GM18498 (cell line): ENCODE measurements at regions not wholly inside any gene's neighbourhood (a gene's known extent, or its start where the extent isn't known, plus 50 kb on each side); places are given as distances from the start of the nearest gene placed in this dataset.

ENCODE experiments used
- ATAC-seq: cut with Tn5 transposase; IDR thresholded peaks from one replicate; pipeline ENCODE4 v1.9.1; 2021; ENCODE audit warnings: mild to moderate bottlenecking, moderate library complexity; ENCODE audit not compliant: unreplicated experiment

DNA sequence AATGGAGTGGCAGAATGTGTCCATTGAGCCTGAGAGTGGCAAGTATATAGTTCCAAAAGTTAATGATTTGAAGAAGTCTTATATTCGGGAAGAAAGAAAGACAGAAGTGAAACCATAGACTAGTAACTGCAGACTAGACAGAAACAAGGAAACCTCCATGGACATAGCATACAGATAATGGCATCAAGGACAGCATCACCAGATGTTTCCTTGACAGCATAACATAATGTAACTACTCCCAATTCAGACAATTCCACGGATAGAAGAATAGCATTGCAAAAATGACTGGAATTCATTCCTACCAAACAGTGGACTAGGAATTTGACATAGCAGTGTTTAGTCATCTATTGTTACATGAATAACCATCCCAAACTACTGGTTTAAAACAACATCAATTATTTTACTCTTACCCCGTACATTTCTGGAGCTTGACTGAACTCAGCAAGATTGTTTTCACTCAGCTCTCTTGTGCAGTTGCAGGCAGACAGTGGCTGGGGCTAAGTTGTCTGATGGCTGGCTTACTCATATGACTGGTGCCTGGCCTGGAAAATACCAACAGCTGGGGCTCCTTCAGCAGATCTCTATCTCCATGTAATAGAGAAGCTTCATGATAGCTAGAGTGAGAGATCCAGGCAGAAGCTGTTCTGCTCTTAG is 109.7 kb upstream of the GADL1 start:
- ATAC-seq, result peak; percentile 72

GRCh38 chr3:31008994-31009393 is 114.5 kb upstream of the GADL1 start:
- no peak for ATAC-seq

DNA sequence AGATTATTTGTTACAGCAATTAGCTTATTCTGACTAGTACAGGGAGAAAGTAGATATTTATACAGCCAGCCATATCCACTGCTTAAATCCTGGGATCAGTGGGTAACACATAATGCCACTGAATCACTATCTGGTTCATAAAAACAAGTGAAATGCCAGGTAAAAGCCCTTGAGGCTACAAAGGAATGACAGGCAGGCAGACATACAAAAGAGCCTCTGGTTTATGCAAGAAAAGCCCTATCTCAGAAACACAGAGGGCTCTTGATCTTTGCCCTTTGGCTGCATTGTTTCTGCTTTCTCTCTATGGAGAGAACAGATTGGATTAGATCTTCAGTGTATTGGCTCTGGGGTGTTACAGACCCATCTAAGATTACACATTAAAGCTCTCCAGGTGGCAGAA is 115.4 kb upstream of the GADL1 start:
- ATAC-seq, result no peak

DNA sequence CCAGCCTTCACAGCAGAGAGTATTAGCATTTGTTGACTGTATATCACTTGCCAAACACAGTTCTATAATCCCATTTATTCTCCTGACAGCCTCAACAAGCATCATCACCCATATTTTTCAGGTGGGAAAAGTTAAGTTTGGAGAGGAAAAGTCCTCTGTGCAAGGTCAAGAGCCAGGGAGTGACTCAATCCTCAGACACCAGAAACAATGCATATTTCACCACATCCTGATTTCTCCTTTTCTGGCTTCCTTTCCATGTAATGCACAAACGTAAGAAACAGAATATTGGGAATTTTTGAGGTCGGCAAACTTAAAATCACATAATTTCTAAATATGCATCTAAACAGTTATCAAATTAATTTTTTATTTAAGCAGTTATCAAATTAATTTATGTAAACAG is 116.0 kb upstream of the GADL1 start:
- ATAC-seq, result no peak

DNA sequence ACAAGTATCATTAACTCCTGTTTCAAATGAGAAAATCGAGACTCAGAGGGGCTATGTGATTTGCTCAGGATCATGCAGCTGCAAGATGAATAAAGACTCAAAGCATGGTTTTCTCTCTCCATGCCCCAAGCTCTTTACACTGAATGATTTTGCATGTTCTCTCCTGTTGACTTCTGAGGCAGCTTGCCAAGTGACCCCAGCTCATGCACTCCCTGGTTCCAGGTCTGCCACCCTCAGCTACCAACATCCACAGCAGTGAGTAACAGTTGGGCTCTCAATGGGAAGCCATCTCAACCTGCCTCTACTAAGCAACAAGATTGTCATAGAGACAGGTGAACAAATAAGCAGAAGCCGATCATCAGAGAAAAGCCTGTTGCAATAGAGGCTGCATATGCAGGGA is 116.9 kb upstream of the GADL1 start:
- ATAC-seq, result no peak

- no peak for ATAC-seq
Observed at GRCh38 chr3:31013090-31013489, 118.6 kb upstream of the GADL1 start.

DNA sequence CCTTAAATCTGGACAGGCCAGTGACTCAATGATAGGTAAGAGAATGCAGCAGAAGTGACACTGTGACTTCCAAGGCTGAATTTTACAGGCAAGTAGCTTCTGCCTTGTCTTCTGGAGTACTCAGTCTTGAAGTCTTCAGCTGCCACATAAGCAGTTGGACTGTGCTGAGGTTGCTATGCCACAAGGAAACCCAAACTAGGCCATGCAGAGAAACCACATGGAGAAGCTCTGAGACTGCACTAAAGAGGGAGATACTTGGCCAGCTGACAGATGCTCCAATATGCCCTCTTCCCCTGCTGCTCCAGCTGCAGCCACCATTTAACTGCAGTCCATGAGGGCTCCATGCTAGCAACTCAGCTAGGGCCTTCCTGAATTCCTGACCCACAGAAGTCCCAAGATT is 119.4 kb upstream of the GADL1 start:
- ATAC-seq, result no peak

GRCh38 chr3:31014317-31015040 is 120.0 kb upstream of the GADL1 start:
- ATAC-seq, result no peak

DNA sequence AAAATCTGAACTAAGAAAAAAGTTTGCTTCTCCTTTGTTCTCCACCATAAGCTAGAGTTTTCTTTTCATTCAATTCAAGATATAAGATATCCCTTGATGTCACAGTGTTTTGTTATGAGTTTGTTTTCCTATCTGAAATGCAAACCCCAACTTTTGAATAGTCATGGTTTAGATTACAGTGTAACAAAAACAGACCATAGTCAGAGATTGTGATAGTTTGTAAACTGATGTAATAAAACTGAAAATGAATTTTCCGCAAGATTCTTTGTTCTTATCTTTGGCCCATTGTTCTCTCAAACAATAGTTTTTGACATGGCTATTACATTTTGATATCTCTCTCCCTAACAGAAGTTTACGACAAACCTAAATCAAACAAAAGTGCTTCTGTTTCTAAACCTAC is 121.7 kb upstream of the GADL1 start:
- ATAC-seq, result no peak

DNA sequence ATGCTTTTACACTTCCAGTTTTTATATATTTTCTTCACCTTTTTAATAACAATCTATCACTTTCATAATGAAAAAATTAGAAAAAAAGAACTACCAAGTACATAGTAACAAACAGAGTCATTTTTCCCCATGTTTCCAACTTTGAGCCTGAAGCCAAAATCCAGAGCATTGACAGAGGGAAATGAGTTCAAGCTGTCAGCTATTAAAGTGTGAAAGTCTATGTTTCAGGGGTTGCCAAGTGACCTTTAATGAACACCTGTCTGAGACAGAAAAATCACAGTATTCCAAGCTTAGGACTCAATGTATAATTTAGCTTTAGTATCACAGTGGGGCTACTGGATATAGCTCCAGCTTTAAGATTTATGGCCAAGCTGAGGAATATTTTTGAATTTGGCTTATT is 128.3 kb upstream of the GADL1 start:
- ATAC-seq, result no peak

- ATAC-seq, result no peak
Observed at GRCh38 chr3:31025541-31025940, 131.1 kb upstream of the GADL1 start.

DNA sequence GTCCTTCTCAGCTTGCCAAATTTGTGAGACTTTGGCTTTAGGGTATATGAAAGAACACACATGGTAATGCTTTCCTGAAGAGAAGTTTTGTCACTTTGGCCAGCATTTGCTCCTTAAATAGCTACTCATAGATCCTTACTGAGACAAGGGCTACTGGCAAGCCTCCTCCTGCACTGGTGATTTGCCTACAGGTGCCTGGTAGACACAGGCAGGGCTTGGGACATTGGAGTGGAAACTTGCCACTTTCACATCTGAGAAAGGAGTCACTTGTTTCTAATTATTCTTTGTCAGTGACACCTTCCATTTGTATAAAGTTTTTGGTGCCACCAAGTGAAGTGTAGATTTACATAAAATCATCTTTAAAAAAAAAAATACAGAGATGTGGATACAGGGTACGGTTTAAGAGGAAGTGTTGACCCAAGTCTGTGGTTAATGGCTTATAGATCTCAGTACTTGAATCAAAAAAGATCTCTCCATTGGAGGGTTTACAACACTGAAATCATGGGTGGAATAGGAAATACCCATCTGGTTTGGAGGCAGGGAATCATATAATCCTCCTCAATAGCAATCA is 132.8 kb upstream of the GADL1 start:
- peak; percentile 77 for ATAC-seq

- no peak for ATAC-seq
Observed at GRCh38 chr3:31027914-31028313, 133.5 kb upstream of the GADL1 start.

- ATAC-seq, result no peak
Observed at GRCh38 chr3:31028766-31029165, 134.3 kb upstream of the GADL1 start.

DNA sequence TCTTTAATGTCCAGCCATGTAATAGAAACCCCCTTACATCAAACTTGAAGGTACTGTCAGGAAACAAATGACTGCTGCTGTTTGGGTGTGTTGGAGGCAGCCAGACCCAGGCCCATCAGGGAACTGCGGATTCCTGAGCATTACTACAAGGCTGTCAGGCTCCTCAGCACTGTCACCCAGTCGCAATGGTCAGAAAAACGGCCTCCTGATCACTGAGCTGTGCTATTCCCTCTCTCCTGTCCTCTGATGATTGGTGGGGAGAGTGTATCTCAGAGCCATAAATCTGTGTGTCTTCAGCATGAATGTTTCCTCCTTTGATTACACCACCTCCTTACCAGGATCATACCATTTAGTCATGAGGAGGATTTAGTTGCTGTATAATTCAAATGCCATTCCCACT is 135.2 kb upstream of the GADL1 start:
- no peak for ATAC-seq

GRCh38 chr3:31035681-31036080 is 141.2 kb upstream of the GADL1 start:
- ATAC-seq, result no peak

DNA sequence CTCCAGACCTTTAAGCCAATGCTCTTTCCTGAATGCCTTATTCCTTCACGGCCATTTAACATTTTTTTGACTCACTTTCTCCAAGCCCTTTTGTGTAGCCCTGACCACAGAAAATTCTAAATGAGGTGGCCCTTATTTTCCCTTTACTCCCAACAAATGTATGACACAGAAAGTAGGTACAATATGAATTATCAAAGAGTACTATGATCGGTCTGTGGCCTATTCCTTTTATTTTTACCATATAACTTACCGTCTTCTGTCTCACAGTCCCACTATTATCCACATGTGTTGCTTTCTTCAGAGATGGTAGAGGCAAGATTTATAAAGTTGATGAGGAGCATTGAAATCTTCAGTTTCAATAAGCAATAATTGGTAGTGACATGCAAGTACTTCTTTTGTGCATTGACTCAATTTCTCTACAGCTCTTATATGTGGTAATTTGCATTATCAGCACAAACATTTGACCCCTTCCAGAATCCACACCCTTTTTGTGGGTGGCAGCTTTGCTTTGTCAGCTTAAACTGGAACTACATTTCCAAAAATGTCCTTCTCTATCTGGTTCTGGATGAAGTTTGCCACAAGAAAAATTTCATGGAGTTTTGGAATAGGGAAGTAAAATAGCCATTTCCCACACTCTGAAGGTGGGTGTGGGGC is 143.8 kb upstream of the GADL1 start:
- no peak for ATAC-seq

GRCh38 chr3:31039145-31039544 is 144.7 kb upstream of the GADL1 start:
- no peak for ATAC-seq

GRCh38 chr3:31041161-31041978 is 146.9 kb upstream of the GADL1 start:
- no peak for ATAC-seq

- no peak for ATAC-seq
Observed at GRCh38 chr3:31043184-31043819, 148.8 kb upstream of the GADL1 start.

DNA sequence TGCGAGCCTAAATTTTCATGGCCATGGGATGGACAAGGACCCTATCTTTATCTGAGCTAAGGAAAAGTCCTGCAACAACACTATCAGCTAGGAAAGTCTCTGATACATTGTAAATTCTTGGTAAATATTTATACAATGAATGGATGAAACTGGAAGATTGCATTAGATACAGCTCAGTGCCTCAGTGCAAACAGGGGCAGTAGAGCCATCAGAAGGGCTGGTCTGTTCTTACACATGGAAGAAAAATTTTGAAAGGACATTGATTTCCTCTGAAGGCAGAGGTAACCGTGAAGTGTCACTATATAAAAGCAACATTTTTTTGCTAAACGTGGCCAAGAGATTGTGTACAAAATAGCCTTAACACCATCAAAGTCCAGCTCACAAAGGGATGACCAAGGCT is 153.2 kb upstream of the GADL1 start:
- no peak for ATAC-seq
